HUDEP-2 (cell line): ENCODE measurements at regions not wholly inside any gene's neighbourhood (a gene's known extent, or its start where the extent isn't known, plus 50 kb on each side); places are given as distances from the start of the nearest gene placed in this dataset.

Experiments used
- DNase-seq, 76 experiments: peaks; one replicate each; lab custom pipeline; 2025; ENCODE audit not compliant: unreplicated experiment in 76 of 76; lab: John Stamatoyannopoulos, UW

DNA sequence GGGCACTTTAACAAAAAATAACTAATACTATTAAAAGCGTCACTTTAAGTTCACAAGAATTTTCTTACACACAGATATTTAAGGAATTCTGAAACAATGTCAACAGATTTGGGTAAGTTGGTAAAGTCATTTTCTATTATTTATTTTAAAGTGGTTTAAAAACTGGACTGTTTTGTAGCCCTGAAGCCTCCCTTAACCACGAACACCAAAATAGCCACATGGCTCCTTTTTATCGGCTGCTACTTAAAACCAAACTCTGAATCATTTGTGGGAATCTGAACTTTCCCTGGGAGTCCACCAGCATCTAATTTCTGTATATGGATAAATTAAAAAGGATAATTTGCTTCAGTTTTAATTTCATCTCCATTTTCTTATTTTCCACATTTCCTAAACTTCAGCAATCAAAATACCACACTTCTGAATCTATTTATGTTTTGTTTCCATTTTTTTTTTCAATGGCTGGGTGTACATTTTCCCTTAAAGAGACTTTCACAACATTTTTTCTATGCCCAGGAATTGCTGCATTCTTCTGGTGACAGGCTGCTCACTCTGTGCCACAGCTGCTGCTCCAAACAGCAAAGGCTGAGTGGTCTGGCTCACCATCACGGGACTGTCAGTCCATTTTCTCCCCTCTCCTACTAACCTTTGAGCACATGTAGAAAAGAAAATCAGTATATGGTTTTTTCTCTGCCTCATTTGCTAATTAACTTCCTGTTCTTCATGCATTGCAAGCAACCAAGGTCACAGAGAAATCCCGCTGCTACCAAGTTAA, 255.5 kb upstream of the KCNJ16 start:
- no peak for DNase-seq

DNA sequence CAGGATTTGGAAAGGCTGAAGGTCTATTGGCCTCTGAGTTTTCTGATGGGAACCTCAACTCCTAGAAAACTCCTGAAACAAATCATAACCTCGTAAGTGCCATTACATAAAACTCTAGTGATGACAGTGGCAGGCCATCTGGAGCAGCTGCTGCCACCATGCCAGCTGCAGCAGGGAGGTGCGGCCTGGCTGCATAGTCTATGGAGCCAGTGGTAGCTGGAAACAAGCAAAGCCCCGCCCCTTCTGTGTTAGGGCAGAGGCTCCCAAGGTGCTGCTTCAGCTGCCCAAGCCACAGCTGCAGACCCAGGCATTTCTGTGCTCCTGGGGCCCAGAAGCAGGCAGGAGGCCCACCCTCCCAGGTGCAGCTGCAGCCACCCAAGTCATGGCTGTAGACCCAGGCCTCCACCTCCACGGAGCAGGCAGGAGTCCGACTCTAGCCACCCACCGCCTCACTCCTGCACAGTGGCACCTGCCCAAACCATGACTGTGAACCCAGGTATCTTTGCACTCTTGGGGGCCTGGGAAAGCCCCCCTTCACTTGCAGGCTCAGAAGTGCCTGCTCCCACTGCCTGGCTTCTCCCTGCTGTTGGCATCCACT, 254.1 kb upstream of the KCNJ16 start:
- DNase-seq, result no peak

DNA sequence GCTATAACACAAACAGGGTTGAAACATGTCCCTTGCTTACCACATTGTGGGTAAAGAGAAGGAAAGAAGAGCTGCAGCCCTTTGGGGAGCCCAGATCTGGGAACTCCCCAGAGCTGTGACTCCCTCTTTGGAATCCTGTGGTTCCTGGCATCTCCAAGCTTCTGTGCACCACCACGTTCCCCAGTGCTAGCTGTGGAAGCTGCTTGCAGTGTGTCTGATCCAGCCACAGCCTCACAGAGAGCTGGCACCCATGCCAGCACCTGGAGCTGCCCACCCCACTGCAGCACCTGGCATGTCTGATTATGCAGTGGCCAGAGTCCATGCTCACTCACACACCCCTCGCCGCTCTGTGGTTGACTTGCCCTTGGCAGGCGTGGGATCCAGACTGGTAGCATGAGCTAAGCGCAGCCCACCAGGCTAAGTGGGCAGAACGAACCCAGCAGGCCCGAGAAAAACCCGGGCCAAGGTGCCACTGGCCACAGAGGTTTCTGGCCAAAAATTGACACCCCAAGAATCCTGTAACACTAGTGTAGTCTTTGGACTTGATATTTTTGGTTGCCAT, 252.6 kb upstream of the KCNJ16 start:
- no peak for DNase-seq

DNA sequence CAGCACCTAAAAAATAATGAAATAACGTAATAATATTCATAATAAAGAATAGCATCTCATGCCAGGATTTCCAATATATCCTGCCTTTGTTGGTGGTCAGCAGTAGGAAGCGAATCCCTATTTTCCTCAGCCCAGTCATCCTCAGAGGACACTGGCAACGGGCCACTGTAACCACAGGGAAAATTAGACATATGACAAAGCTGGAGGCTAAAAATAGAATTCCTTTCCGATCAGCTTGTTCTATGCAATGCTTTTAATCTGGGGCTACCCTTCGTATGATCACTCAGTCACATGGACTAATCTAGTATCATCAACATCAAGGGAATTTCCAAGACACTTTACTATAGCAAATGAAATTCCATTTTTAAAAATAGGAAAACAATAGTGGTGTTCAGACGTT, 246.9 kb upstream of the KCNJ16 start:
- no peak for DNase-seq

DNA sequence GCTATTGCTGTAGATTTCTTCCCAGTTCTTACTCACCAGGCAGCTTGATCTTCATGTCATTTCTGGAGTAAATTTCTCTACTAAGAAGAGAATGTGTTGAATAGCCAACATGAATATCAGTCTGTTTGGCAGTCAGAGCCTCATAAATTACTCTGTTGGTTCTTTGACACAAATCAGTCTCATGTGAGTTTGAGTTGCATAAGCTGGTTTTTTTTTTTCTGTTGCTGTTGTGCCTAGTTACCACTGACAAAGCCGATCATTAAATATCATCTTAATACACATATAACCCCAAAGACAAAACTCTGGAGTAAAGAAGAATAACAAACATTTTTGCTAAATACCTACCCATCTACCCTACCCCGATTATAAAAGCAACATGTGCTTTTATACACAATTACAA, 240.5 kb upstream of the KCNJ16 start:
- no peak for DNase-seq

DNA sequence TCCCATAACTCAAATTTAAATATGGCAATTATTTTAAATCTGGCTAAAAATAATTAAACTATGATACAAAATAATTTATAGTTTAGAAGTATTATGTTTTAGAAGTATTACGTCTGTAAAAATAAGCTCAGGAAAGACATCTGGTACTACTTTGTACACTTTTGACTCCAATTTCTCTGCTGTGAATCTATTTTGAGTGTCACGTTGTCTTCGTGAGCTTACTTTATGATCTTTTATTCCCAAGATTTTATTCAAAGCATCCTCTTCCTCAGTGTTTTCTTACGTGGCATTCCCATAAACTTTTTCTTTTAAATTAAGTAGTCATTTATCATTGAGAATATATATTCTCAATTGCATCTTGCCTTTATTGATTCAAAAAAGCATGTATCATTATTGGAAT, 223.3 kb upstream of the KCNJ16 start:
- DNase-seq, result no peak

DNA sequence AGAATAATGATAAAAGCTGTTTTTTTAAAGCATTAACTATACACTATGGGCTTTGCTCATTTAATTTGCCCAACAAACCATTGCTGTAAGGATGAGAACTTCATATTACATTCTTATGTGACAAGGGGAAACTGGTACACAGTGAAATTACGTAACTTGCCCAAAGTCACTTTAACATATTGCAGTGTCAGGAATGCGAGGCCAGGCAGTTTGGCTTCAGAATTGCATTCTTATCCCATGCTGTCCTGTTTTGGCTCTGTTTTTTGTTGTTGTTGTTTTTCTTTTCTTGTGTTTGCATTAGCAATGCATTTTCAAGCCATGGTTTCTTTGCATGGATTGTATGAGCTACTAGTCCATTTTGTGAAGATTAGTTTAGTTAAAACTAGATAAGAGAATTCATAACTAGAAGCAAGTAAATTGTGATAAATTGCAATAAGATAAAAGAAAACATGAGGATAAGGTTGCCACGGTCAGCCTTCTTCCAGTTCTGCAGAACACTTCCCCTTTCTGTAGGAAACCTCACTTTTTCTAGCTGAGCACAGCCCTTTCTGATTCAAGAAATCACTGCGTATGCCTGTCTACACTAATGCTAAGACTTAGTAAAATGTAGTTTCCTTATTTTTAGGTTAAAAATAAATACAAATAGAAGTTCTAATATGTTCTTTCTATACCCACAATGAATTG, 221.3 kb upstream of the KCNJ16 start:
- no peak for DNase-seq

DNA sequence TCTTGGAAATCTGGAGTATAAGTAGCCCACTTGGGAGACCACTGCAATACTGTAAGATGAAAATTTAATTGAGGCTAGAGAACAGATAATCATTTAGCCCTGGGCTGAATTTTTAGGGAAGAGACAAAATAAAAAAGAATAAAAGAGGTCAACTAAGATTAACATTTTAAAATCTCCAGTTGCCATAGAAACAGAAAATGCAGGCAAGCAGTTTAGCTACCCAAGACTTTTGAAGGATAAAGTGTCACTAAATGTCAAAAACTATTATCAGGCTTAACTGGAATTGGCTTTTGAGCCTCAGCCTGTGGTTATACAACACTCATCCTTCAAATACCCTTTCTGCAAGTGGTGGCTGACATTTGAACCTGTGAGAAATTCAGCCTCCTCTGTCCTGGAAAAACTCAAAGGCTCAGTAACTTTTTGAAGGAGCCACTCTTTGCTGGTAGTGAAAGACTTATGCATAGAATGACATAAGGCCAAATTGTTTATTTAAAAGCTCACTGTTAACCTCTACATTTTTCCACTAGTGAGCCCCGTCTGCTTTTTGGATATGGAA, 220.7 kb upstream of the KCNJ16 start:
- DNase-seq, result no peak

DNA sequence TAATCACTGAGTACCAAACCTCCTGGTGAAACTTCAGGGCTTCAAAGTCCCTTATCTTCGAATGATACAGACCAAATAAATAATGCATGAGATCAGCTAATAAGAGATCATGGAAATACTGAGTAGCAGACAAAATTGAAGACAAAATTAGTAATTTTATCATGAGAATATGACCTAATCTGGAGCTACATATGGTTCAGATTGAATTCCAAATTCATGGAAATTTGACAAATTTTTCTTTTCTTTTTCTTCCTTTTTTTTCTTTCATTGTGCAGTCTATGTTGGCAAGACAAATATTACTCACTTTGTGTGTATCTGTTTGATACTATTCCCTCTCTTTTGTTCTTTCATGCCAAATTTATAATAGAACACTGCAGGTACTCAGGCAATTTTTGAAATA, 218.1 kb upstream of the KCNJ16 start:
- DNase-seq, result no peak

DNA sequence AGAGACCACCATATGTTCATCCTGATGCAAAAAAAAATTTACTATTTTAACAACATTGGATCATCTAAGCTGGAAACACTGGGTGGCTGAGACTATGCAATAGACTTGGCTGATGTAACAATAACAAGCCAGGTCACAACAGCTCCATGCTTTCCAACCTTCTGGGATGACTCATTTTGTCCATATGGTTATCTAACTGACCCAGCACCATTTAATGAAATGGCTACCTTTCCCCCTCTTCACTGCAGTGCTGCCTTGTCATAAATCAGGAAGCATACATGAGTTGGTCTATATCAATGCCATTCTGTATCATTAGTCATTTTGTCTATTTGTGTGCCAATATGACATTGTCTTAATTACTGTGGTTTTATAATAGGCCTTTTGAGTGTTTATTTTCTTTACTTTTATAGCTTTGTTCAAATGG, 217.6 kb upstream of the KCNJ16 start:
- DNase-seq, result peak in 8 of 76 experiments; percentile 4 to 67 (median 21)

DNA sequence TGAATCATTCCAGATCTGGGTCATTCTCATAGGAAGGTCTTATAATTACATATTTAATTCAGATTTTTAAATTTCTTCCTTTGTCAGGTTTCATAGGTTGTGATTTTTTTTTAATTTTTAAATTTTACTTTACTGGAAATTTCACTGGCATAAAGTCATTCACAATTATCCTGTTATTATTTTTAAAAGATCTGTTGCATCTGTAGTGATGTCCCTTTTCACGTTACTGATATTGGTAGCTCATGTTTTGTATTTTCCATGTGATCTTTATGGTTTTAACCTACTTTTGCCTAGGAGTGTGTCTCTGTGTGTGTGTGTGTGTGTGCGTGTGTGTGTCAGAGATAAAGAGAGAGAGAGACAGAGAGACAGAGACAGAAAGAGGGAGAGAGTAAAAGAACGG, 216.6 kb upstream of the KCNJ16 start:
- no peak for DNase-seq

DNA sequence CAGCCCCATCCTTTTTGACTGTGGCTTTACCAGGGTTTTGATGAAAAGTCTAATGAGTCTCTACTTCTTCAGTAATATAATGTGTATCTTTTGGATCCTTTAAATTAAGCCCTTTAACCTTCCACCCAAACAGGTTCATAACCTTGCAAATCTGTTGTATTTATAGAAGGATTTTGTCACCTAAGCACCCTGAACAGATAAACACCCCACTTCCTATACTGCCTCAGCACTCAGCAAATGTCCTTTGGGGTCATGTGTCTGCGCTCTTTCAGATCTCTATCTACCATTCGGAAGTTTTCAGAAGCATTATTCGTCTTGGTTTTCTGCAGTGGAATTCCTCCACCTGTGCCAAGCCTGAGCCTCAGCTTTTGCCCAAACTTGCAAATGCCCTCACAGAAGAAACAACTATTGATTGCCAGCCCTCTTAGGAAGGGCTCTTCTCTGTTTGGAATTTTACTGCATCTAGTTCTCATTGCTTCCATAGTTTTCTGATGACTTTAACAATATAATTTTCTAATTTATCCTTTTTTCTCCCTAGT, 214.8 kb upstream of the KCNJ16 start:
- no peak for DNase-seq

DNA sequence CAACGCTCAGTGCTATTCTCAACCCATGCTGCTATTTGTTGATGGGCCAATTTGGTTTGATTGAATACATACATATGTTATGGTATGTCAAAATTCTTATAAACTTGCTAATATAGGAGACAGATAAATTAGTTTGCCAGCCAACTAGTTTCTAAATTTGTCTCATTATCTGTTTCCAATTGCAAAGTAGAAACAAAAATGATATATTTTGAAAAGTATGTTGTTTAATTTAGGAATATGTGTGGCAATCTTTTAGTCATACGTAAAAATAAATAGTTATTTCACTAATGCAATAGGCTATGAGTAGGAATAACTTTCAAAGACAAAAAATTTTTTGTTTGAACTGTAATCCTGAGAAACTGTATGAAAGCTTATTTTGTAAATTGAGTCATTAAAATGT, 210.6 kb upstream of the KCNJ16 start:
- no peak for DNase-seq

DNA sequence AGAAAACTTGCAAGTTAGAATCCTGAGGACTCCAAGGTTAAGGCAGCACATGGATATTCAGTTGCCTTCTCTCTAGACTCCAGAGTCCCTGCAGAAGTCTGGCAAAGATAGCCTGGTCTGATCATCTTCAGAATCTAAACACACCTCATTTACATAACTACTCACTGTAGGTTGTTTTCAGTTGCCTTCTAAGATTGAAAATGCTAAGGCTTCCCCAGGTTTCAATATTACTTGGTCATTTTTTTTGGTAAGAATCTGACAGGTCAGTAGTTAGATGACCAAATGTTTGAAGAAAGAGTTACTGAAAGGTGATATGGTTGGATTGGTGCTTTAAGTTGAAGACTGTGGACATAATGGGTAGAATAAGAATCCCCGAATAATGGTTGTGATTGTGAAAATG, 205.4 kb upstream of the KCNJ16 start:
- no peak for DNase-seq

DNA sequence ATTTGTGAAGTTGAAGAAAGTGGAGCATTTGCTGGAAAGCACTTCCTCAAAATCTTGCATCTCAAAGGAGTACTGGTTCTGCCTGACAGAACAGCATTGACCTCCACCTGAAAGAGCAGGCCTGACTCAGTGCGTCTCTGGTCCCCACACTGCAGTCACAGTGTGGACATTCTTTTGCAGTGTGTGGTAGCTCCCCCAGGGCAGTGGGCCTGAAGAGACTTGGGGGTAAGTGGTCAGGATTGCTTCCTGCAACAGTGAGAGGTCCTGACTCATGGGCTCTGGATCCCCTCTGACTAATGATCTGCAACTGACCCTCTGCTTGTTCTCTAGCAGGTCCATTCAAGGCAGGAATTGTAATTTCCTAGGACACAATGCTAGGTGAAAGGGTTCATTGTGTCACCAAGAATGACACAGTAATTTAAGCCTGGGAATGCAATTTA, 204.9 kb upstream of the KCNJ16 start:
- no peak for DNase-seq

DNA sequence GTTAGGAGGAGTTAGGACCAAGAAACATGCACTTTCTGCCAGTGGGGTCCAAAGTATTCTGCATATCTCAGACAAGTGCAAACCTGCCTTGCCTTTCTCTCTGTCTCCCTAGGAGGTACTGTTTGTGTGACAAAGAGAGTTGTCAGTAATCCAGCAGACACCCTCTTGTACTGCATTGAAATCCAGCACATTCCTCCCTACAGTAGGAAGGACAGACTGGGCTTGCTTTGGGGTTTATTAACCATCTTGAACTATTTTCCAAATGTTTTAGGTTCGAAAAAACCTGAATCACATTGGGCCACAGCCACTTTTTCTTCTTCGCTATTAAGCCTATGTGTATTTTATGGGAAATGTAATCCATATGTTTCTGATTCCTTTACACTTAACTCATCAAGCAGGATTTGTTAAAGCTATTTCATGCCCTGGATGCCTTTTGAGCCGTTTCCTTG, 204.2 kb upstream of the KCNJ16 start:
- no peak for DNase-seq

DNA sequence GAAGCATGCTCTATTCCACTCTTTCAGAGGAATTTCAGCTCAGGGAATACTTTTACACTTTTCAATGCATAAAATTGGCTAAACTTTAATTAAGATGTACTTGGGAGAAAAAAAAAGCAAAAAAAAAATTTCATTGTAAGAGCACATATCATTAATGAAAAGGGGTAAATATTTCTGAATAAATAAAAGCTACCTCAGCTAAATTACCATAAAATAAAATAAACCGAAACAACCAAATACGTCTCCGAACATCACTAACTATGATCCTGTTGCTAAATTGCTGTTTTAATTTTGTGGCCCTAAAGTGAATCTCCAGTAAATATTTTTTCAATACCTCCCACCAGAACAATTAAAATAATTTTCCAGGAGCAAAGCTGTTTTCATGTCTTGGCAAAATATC, 203.7 kb upstream of the KCNJ16 start:
- no peak for DNase-seq

DNA sequence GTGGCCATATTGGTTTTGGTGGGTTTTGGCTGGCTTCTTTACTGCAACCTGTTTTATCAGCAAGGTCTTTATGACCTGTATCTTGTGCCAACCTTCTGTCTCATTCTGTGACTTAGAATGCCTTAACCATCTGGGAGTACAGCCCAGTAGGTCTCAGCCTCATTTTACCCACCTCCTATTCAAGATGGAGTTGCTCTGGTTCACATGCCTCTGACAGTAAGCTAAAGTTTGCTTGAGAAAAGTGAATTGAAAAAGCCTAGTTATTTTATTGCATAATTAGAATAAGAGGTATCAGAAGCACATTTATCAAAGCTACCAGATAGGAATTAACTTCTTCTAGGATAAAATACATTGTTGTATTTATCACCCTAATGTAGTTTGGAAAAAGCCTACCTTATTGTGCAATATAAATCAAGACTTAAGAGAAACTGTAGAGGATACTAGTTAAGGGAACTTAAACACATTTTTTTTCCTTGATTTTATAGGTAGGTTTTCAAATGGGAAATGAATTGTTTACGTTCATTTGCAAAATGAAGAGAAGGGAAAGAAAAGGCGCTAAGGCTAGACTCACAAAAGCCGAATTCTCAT, 202.3 kb upstream of the KCNJ16 start:
- no peak for DNase-seq

DNA sequence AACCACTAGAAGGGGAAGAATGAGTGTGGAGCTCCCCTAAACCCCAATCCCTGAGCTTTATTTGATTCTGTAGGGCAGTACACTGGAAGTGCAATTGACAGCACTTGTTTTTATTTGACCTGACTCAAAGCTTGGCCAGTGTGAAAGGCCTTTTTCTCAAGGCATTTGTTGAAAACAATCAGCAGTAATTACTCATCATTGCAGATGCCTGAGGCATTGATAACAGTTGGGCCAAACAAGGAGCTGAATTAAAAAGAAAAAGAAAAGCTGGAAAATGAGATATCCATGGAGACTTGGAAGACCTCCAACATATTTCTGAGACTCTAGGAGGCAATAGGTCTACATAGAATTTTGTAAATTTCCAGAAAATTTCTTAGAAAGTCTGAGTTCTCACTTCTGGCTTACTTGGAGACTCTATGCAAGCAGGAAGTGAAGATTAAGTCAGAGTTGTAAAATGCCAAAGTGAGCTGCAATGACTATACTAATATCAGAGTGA, 200.8 kb upstream of the KCNJ16 start:
- no peak for DNase-seq

DNA sequence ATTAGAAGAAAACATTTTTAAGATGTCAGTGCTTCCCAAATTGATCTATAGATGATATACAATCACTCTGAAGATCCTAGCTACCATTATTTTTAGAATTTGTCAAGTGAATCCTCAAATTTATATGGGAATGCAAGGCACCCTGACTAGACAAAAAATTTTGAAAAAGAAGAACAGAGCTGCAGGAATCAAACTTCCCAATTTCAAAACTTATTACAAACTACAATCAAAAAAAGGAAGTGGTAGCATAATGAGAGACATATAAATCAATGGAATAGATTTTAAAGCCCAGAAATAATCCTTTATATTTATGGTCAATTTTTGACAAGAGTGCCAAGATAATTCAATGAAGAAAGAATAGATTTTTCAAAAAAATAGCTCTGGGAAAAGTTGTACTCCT, 198.3 kb upstream of the KCNJ16 start:
- no peak for DNase-seq
